ENCODE measurements at regions not wholly inside any gene's neighbourhood (a gene's known extent, or its start where the extent isn't known, plus 50 kb on each side); places are given as distances from the start of the nearest gene placed in this dataset.
A peak's percentile ranks its signal among the peaks of the same experiment; 100 is the strongest.

GRCh38 chr16:50941681-50942080 is 199.8 kb downstream of the CYLD start (continued):
- TF ChIP-seq AFF4 (CRISPR knock-in tag; IDR thresholded peaks at IDR 0.05; ENCODE audit: borderline replicate concordance): no peak
- TF ChIP-seq RORB (CRISPR knock-in tag; IDR thresholded peaks at IDR 0.05): no peak
- no peak for TF ChIP-seq USF2 (CRISPR knock-in tag; IDR thresholded peaks at IDR 0.05)
- no peak for TF ChIP-seq ZNF425 (CRISPR knock-in tag; conservative IDR thresholded peaks at IDR 0.05)
- no peak for TF ChIP-seq PRRX2 (CRISPR knock-in tag; IDR thresholded peaks at IDR 0.05)
- no peak for TF ChIP-seq FOXP1 (CRISPR knock-in tag; IDR thresholded peaks at IDR 0.05; ENCODE audit: borderline replicate concordance)
- TF ChIP-seq MAX (CRISPR knock-in tag; IDR thresholded peaks at IDR 0.05): no peak
- TF ChIP-seq ZNF219 (CRISPR knock-in tag; IDR thresholded peaks at IDR 0.05; ENCODE audit: borderline replicate concordance): no peak
- TF ChIP-seq ZNF232 (CRISPR knock-in tag; IDR thresholded peaks at IDR 0.05): no peak
- no peak for TF ChIP-seq SP1 (CRISPR knock-in tag; conservative IDR thresholded peaks at IDR 0.05)
- TF ChIP-seq CREM (CRISPR knock-in tag; IDR thresholded peaks at IDR 0.05): no peak

GRCh38 chr16:50940275-50940854 is 198.5 kb downstream of the CYLD start:
- H3K36me3 Mint-ChIP-seq: no peaks in the 10 kb centered on the region
- H3K27me3 Mint-ChIP-seq (ENCODE audit: low read depth): no peaks in the 10 kb centered on the region
- no peak overlapping the region for H3K4me3 Mint-ChIP-seq
- ATAC-seq: peak; percentile 16; the same call in 1 of the 2 replicates
- H3K27ac Mint-ChIP-seq: no peak overlapping the region
- peaks cover 6% of the 10 kb centered on the region; the same call in 1 of the 2 replicates for H3K9me3 Mint-ChIP-seq
- ChIA-PET CTCF (interaction anchor here (0.6 kb wide), 1 partner anchor 104 kb away, joined by 3 read pairs; no protein-coding TSS in a partner anchor), POLR2A (no interaction called here)
- H3K4me1 Mint-ChIP-seq: peaks cover 7% of the 10 kb centered on the region
- TF ChIP-seq MXD4 (CRISPR knock-in tag; IDR thresholded peaks at IDR 0.05; ENCODE audit: borderline replicate concordance) (no peak), CTCF (IDR thresholded peaks at IDR 0.05) (no peak), RELA (CRISPR knock-in tag; IDR thresholded peaks at IDR 0.05; ENCODE audit: borderline replicate concordance) (no peak), CREM (CRISPR knock-in tag; IDR thresholded peaks at IDR 0.05) (no peak)
- DNase-seq (ENCODE audit: low spot score): no peak

GRCh38 chr16:50939356-50939755 is 197.5 kb downstream of the CYLD start:
- Mint-ChIP-seq H3K27ac (no peak overlapping the region), H3K9me3 (peaks cover 11% of the 10 kb centered on the region; the same call in 1 of the 2 replicates), H3K27me3 (ENCODE audit: low read depth) (no peaks in the 10 kb centered on the region), H3K4me1 (peaks cover 7% of the 10 kb centered on the region), H3K36me3 (no peaks in the 10 kb centered on the region), H3K4me3 (no peak overlapping the region)
- ATAC-seq (no peak), DNase-seq (ENCODE audit: low spot score) (no peak)
- ChIA-PET POLR2A (no interaction called here), CTCF (no interaction called here)
- no peak for TF ChIP-seq ZNF317 (CRISPR knock-in tag; IDR thresholded peaks at IDR 0.05; ENCODE audit: borderline replicate concordance, low read depth)
- no peak for TF ChIP-seq MLX (CRISPR knock-in tag; IDR thresholded peaks at IDR 0.05)
- no peak for TF ChIP-seq HMGXB4 (CRISPR knock-in tag; IDR thresholded peaks at IDR 0.05)
- no peak for TF ChIP-seq CTCF (IDR thresholded peaks at IDR 0.05)

Measured in WTC11 (cell line).